ENCODE measurements at regions not wholly inside any gene's neighbourhood (a gene's known extent, or its start where the extent isn't known, plus 50 kb on each side); places are given as distances from the start of the nearest gene placed in this dataset.

- TF ChIP-seq POLR2A (IDR thresholded peaks at IDR 0.05) = no peak
- TF ChIP-seq, protein P1, sequence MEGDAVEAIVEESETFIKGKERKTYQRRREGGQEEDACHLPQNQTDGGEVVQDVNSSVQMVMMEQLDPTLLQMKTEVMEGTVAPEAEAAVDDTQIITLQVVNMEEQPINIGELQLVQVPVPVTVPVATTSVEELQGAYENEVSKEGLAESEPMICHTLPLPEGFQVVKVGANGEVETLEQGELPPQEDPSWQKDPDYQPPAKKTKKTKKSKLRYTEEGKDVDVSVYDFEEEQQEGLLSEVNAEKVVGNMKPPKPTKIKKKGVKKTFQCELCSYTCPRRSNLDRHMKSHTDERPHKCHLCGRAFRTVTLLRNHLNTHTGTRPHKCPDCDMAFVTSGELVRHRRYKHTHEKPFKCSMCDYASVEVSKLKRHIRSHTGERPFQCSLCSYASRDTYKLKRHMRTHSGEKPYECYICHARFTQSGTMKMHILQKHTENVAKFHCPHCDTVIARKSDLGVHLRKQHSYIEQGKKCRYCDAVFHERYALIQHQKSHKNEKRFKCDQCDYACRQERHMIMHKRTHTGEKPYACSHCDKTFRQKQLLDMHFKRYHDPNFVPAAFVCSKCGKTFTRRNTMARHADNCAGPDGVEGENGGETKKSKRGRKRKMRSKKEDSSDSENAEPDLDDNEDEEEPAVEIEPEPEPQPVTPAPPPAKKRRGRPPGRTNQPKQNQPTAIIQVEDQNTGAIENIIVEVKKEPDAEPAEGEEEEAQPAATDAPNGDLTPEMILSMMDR (IDR thresholded peaks at IDR 0.05 in 4 of 5, conservative IDR thresholded peaks at IDR 0.05 in 1 of 5) = no peak
Observed at GRCh38 chr12:107336695-107337094, 243.3 kb upstream of the CRY1 start.

All from gastrocnemius medialis (tissue), 4 donors.